GM12892 (cell line): ENCODE measurements at regions not wholly inside any gene's neighbourhood (a gene's known extent, or its start where the extent isn't known, plus 50 kb on each side); places are given as distances from the start of the nearest gene placed in this dataset.

Experiments
- POLR2A ChIP-seq: IDR thresholded peaks from 2 replicates; pipeline ENCODE4 v1.6.1; 2011; ENCODE audit warnings: low read depth, low read length, control low read depth
- TAF1 ChIP-seq: IDR thresholded peaks from 2 replicates; pipeline ENCODE4 v1.6.1; 2011; ENCODE audit warnings: low read depth, mild to moderate bottlenecking, control low read depth, low read length, borderline replicate concordance

DNA sequence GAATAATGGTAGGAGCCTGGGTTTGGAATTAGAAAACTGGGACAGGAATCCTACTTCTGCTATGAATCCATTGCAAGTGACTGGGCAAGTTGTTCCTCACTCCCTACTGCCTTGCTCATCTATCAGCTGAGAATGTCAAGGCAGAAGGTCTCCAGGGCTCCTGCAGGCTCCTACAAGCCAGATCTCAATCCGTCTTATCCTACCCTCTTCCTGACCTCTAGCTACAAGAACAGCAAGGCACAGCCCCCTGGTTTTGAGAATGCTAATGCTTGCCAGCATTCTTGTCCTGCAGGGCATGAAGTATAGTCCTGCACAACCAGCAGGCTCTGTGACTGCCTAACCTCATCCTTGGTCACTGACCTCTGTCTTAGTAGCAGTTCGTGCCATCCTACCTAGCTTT lies 141.9 kb upstream of the TNP1 start:
- TF ChIP-seq POLR2A (no peak), TAF1 (no peak)
